NK-92 treated with Interleukin-12 subunit alpha and Interleukin-12 subunit beta, amount 100 ng/mL, for 24 hours (cell line): ENCODE measurements at regions not wholly inside any gene's neighbourhood (a gene's known extent, or its start where the extent isn't known, plus 50 kb on each side); places are given as distances from the start of the nearest gene placed in this dataset.
"Not testable (repeated sequence)": the region's sequence is repeated elsewhere in the genome, so short reads cannot be mapped to it uniquely, and the experiment has no call there.

Source experiments
- DNase-seq: peaks from one replicate; lab custom pipeline; 2025; lab: John Stamatoyannopoulos, UW

DNA sequence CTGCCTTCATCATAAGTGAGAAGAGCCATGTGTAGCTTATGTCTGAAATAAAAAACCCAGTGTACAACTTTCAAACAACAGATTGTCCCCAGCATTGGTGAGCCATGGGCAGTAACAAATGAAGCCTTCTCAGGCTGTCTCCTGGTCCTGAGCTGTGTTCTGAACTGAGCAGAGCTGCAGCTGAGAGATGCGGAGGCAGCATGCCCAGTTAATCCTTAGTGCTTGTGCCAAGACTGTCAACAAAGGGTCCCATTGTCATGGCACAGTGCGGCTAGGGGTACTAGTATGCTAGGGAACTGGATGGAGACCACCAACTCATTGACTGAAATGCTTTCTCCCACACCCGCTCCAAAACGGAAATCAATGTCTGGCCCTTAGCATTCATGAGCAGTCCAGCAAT, 154.3 kb downstream of the RMST start:
- no peak for DNase-seq

DNA sequence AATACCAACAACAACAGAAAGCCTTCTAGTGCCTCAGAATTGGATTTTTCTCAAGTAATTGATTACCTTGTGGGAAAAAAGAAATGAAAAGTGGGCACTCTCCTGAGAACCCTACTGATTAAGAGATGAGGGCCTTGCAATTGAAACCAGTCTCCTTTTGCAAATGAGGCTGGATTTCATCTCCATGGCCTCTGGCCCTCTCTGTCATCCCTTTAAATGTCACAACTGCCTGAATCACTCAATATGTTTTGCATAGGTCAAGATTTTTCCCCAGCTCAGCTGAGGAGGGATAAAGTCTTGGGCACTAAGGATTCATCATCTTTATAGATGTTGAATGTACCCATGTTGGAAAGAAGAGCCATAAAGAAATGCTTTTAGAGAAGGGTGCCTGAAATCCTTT, 166.4 kb downstream of the RMST start:
- no peak for DNase-seq

DNA sequence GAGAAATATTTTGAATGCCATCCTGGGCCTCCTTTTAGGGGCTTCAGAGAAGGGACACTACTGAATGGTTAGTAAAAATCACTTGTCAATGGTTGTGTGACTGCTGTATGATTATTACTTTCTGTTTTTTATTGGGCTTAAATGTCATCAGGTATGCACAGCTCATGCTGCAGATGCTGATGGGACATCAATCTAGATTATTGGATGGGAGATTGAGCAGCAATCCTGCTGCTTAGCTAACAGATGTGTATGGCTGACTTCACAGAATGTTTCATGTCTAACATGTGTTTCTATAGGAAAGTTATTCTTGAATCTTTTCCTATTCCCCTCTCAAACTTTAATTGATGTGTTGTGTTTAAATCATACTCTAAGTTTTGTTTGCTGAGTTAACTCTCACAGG, 166.8 kb downstream of the RMST start:
- DNase-seq = no peak

DNA sequence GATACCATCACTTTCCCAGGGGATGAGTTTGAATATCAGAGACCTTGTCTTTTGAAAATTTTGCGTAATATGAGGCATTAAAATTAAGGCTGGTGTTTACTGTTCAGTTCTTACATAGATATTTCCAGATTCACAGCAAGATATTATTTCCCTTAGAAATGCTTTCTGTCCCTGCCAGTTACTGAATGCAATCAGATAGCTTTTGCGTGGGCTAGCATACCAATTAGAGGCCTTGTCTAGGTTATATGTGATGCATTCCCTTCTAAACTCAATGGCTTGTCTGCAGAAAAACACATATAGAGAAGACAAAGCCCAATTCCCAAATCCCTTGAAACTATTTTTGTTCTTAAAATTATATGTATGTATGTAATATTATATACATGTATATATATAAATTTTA, 167.8 kb downstream of the RMST start:
- no peak for DNase-seq

- DNase-seq = no peak
Measured at GRCh38 chr12:97630875-97631274, 168.3 kb downstream of the RMST start.

DNA sequence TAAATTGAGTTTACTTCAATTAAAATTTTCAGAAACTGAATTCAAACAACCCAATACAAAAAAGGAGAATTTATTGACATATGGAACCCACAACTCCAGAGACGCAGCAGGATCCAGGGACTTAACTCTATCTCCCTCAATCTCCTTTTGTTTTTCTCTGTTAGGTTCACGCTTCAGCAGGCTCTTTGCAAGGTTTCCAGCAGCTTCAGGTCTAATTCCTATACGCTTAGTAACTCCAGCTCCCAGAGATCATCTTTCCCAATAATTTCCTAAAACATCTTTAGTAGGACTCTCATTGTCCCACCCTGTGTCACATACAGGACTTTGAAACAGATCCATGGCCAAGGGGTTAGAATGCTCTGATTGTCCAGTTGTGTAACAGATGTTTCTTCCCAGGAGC, 175.2 kb downstream of the RMST start:
- no peak for DNase-seq

DNA sequence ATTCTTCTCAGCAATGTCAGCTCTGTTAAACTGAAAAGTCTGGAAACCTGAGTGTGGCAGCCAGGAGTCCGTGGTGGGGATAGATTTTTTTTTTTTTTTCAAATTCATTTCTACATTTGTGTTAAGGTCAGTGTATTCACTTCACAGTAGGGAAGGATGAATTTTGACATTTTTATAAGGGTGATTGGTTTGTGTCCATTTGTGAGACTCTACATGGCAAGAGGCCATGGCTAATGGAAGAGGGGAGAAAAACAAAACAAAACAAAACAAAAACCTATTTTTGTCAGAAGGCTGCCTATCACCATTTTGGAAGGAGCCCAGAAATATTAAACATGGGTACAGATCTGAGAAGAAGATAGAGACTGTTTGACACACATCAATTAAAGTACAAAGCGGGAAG, 176.1 kb downstream of the RMST start:
- no peak for DNase-seq

- no peak for DNase-seq
Measured at GRCh38 chr12:97639702-97640101, 177.1 kb downstream of the RMST start.

DNA sequence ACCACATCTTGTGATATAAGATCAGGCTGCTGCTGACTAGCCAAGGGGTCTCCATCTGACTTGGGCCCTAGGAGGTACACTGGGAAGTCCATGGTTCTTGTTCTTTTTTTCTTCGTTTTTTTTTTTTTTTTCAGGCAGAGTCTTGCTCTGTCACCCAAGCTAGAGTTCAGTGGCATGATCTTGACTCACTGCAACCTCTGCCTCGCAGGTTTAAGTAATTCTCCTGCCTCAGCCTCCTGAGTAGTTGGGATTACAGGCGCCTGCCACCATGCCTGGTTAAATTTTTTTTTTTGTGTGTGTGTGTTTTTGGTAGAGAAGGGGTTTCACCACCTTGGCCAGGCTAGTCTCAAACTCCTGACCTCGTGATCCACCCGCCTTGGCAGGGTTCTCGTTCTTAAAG, 178.2 kb downstream of the RMST start:
- DNase-seq = no peak

DNA sequence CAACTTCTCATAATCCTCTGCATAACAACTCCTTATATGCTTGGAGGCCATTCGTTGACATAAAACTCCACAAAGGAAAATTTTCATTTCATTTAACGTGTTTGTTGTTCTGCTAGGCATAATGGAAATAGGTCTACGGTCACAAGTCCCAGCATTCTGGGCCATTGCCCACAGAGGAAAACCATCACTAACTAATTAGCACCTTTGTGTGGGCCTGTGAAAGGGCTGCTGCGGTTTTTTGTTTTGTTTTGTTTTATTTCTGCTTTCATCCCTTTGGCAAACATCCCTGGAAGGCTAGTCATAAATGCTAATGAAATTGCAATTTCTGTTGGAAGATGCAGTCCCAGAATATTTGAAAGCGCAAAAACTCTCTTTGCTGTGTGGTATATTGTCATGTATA, 180.3 kb downstream of the RMST start:
- no peak for DNase-seq

DNA sequence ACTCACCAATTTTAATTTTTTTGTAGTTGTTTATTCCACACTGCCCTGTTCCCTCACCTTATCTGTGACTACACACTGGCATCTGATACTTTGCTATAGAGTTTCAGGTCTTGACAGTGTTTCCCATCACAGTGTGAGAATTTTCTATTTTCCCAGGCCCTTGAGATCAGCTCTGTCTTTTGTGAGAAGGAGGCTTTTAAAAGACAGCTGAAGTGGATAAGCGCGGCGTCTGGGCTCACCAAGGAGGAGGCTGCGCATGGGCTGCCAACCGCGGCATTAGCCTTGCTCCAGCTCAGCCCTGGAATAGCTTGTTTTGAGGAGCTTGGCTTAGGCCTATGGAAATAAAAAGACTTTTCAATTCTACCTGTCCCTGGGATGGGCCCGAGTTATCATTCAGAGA, 181.3 kb downstream of the RMST start:
- DNase-seq = no peak

GRCh38 chr12:97645726-97646125, 183.1 kb downstream of the RMST start:
- no peak for DNase-seq

GRCh38 chr12:97647142-97647541, 184.5 kb downstream of the RMST start:
- no peak for DNase-seq

DNA sequence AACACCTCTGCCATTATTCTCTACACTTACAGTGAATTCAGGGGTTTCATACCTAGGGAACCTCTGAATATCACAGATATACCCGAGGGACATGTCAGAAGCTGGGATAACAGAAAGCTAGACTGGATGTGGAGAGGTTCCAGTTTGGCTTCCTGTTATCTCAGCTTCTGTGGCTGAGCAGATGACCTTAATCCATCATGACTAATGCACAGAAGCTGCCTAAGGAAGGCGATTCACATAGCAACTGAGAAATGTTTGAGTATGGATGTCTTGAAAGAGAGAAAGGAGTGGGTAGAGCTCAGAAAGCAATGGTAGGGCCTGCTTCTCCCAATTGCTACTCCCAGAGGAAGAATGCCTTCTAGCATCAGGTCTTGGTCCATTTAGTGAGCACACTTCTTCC, 187.6 kb downstream of the RMST start:
- no peak for DNase-seq

- DNase-seq = not testable (repeated sequence)
Measured at GRCh38 chr12:97656548-97656947, 193.9 kb downstream of the RMST start.

GRCh38 chr12:97659117-97659880, 196.7 kb downstream of the RMST start:
- no peak for DNase-seq

DNA sequence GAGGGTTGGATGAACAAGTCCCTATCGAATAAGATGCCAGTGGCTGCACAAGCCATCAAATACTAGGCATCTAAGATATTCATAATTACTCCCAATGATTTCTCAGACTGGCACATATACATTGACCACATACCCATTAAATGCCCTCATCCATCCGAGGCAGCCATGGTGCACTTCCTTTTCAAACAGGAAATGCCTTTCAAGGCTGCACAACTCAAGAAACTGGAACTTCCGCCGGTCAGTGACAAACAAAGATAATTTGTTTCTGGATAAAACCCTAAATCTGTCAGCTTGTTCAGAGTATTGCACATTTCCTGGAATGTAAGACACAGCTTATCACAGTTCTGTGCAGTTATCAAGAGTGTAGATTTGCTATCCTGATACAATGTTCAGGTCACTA, 203.7 kb downstream of the RMST start:
- no peak for DNase-seq

GRCh38 chr12:97672870-97673269, 210.3 kb downstream of the RMST start:
- no peak for DNase-seq

DNA sequence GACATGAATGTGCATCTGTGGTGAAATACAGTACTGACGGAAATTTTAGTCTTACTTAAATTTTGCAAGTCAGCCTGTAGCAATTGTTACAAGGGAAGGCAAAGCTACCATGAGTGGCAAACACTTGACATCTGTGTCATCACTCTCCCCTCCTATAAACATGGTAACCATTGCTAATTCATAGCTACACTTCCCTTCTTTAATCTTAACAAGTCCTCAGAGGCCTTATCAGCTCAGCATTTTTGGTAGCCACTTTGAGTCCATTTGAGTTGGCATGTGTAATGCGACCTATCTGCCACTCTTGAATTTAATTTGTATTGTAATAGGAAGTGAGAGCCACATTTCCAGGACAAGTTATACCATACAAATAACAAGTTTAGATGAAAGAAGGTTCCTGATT, 218.1 kb downstream of the RMST start:
- DNase-seq = no peak

DNA sequence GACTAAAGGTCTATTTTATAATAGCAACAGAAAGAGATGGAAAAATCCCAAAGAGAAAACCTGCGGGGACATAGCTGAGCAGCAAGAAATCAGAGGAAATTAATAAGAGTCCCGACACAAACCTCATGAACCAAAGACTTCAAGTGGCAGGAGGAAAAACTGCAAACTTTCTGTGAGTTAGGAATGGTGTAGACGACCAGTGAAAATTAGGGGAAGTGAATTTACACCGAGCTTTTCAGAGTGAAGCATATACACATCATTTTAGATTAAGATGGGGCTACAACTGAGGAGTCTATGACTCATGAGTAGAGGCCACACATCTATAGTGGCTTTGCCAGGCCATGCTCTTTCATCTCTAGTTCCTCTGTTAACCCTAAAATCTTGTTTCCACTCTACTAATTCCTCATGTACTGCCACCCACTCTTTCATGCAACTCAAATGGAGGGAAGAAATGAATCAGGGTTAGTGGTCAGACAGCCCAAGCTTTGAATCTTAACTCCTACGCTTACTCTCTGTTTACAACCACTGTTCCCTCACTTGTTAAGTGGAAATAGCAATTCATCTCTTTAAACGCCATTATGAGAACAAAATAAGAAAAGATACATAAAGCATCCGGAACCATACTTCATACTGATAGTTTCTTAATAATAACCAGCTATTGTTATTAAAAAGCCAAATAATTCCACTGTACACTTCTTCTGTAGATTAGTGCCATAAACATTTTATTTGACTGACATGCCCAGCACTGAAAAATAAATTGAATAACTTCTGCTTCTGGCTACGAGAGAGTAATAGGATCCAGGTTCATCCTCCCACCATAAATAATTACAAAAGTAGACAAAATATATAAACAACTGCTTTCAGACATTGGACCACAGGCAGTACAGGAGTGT, 219.3 kb downstream of the RMST start:
- no peak for DNase-seq

DNA sequence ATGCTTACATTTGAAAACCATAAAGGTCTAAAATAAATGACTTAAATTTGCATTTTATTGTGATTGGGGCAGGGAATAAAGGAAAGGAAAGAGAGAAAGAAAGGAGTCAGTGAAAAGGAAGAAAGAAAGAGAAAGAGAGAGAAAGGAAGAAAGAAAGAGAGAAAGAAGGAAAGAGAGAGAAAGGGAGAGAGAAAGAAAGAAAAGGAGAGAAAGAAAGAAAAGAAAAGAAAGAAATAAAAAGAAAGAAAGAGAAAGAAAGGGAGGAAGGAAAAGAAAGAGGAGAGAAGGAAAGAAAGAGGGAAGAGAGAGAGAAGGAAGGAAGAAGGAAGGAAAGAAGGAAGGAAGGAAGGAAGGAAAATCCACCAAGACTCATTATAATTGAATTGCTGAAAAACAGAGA, 222.8 kb downstream of the RMST start:
- no peak for DNase-seq

DNA sequence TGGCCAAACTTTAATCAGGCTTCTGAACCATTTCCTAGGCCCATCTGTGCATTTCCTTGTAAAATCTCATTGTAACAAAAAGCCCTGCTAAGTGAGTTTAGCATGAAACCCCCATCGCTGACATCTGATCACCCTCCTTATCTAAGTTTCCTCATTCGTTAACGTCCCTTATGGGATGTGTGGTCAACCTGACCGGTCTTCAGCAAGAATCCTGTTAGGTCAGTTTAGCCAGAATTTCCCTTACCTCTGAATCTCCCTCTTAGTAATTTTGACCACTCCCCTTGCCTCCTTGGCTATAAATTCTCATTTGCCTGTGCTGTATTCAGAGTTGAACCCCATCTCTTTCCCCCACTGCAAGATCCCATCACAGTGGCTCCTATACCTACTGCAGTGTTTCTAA, 239.3 kb downstream of the RMST start:
- DNase-seq = no peak

GRCh38 chr12:97711392-97711791, 248.8 kb downstream of the RMST start:
- no peak for DNase-seq

- no peak for DNase-seq
Measured at GRCh38 chr12:97713270-97713669, 250.7 kb downstream of the RMST start.
